Prostate gland (tissue), 2 donors: ENCODE measurements at regions not wholly inside any gene's neighbourhood (a gene's known extent, or its start where the extent isn't known, plus 50 kb on each side); places are given as distances from the start of the nearest gene placed in this dataset.

Experiments
- DNase-seq: peaks from one replicate; pipeline ENCODE4 v3.0.0-alpha.2; 2019; ENCODE audit warnings: low spot score
- H3K27ac ChIP-seq, 2 donors: fragments of 200-600 bp; sonication (generic); 2 replicates each; pipeline ENCODE4 v1.5.1; 2017 to 2019
- H3K27me3 ChIP-seq: fragments of 200-600 bp; sonication (generic); replicated peaks from 2 replicates; pipeline ENCODE4 v1.5.1; 2019; ENCODE audit not compliant: insufficient read depth
- H3K36me3 ChIP-seq, 2 donors: fragments of 200-600 bp; sonication (generic); 1 replicate in 1 of 2; 2 replicates in 1 of 2; pipeline versions ENCODE4 v1.5.1 to v1.8.1; 2017 to 2019
- H3K4me1 ChIP-seq: fragments of 200-600 bp; sonication (generic); replicated peaks from 2 replicates; pipeline ENCODE4 v1.5.1; 2019
- H3K4me3 ChIP-seq, 2 donors: fragments of 200-600 bp; sonication (generic); 2 replicates each; pipeline ENCODE4 v1.5.1; 2017 to 2019
- H3K9me3 ChIP-seq: fragments of 200-600 bp; sonication (generic); 2 replicates; pipeline ENCODE4 v1.5.1; 2017
- POLR2A ChIP-seq: fragments of 450-650 bp; IDR thresholded peaks from one replicate; pipeline ENCODE4 v1.6.1; 2016; ENCODE audit warnings: antibody characterized with exemption, mild to moderate bottlenecking
- POLR2AphosphoS5 ChIP-seq: sonication (generic); formaldehyde crosslinking; IDR thresholded peaks from one replicate; pipeline ENCODE4 v1.6.1; 2017; ENCODE audit warnings: antibody characterized with exemption
- WGBS: methylation state at CpG from one replicate; pipeline ENCODE4 v1.1.5; 2018; 5-methylcytosine and 5-hydroxymethylcytosine counted together
- intact Hi-C: fragments of 100-400 bp; cut with DNase I; formaldehyde crosslinking; loops from one replicate; pipeline ENCODE4 v1.14.2; 2022
- TF ChIP-seq, protein P1 (sequence below), 4 experiments: fragments of 200-600 bp in 2 of 4; fragments of 450-650 bp in 2 of 4; sonication (generic) in 2 of 4; IDR thresholded peaks; 1 replicate in 3 of 4; 2 replicates in 1 of 4; pipeline ENCODE4 v1.5.1; 2016 to 2019; ENCODE audit warnings: antibody characterized with exemption in 4 of 4, mild to moderate bottlenecking in 2 of 4, moderate library complexity in 2 of 4

- peak overlapping the region; percentile 61 to 75 for H3K27ac ChIP-seq
- H3K36me3 ChIP-seq = no peaks in the 10 kb centered on the region
- H3K27me3 ChIP-seq = no peaks in the 10 kb centered on the region
- 56% methylated on average over 14 of the region's 14 CpGs for WGBS
- no peaks in the 10 kb centered on the region for H3K9me3 ChIP-seq
- TF ChIP-seq, protein P1, sequence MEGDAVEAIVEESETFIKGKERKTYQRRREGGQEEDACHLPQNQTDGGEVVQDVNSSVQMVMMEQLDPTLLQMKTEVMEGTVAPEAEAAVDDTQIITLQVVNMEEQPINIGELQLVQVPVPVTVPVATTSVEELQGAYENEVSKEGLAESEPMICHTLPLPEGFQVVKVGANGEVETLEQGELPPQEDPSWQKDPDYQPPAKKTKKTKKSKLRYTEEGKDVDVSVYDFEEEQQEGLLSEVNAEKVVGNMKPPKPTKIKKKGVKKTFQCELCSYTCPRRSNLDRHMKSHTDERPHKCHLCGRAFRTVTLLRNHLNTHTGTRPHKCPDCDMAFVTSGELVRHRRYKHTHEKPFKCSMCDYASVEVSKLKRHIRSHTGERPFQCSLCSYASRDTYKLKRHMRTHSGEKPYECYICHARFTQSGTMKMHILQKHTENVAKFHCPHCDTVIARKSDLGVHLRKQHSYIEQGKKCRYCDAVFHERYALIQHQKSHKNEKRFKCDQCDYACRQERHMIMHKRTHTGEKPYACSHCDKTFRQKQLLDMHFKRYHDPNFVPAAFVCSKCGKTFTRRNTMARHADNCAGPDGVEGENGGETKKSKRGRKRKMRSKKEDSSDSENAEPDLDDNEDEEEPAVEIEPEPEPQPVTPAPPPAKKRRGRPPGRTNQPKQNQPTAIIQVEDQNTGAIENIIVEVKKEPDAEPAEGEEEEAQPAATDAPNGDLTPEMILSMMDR (IDR thresholded peaks at IDR 0.05) = no peak
- TF ChIP-seq POLR2AphosphoS5 = peak; percentile 44
- H3K4me1 ChIP-seq = no peaks in the 10 kb centered on the region
- H3K4me3 ChIP-seq = no peak overlapping the region
- DNase-seq = no peak
- intact Hi-C loops = loop anchor here (2.0 kb wide), 1 partner anchor 31 kb away; no protein-coding TSS in a partner anchor
These were observed 125.1 kb downstream of the SNX5 start for GRCh38 chr20:17843246-17844132.

GRCh38 chr20:17841751-17842215, 126.8 kb downstream of the SNX5 start:
- H3K4me1 ChIP-seq = no peaks in the 10 kb centered on the region
- no peaks in the 10 kb centered on the region for H3K36me3 ChIP-seq
- 44% methylated on average over 13 of the region's 13 CpGs for WGBS
- intact Hi-C loops = loop anchor here (2.0 kb wide), 1 partner anchor 33 kb away; no protein-coding TSS in a partner anchor
- no peaks in the 10 kb centered on the region for H3K27me3 ChIP-seq
- DNase-seq = no peak
- TF ChIP-seq POLR2A (no peak), POLR2AphosphoS5 (no peak)
- TF ChIP-seq, protein P1 (IDR thresholded peaks at IDR 0.05) = no peak
- H3K27ac ChIP-seq = peak overlapping the region; percentile 39 to 75
- no peak overlapping the region for H3K4me3 ChIP-seq
- H3K9me3 ChIP-seq = no peaks in the 10 kb centered on the region

DNA sequence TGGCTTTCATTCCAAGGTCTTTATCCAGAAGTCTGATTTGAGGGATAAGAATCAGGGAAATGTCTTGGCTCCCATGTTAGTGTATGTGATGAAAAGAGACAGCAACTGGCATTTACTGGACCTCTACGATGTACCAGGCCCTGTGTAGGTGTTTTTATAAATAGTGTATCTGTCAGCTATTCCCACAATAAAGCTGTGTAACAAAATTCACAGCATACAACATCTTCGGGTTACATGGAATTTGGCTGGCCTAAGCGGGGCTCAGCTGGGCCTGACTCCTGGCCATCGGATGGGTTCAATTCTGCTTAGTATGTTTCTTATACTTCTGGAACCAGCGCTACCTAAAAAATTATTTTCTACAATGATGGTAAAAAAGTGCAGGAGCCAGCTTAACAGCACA, 128.2 kb downstream of the SNX5 start:
- no peaks in the 10 kb centered on the region for H3K27me3 ChIP-seq
- no peak overlapping the region for H3K27ac ChIP-seq
- no peaks in the 10 kb centered on the region for H3K9me3 ChIP-seq
- DNase-seq = no peak
- TF ChIP-seq POLR2A (no peak), POLR2AphosphoS5 (no peak)
- TF ChIP-seq, protein P1 (IDR thresholded peaks at IDR 0.05) = no peak
- no peaks in the 10 kb centered on the region for H3K4me1 ChIP-seq
- intact Hi-C loops = no loop called here
- 89% methylated on average over 5 of the region's 5 CpGs for WGBS
- no peak overlapping the region for H3K4me3 ChIP-seq
- no peaks in the 10 kb centered on the region for H3K36me3 ChIP-seq

GRCh38 chr20:17838921-17839320, 129.7 kb downstream of the SNX5 start:
- no peak for DNase-seq
- no peaks in the 10 kb centered on the region for H3K4me1 ChIP-seq
- H3K27me3 ChIP-seq = no peaks in the 10 kb centered on the region
- no peaks in the 10 kb centered on the region for H3K9me3 ChIP-seq
- TF ChIP-seq POLR2A (no peak), POLR2AphosphoS5 (no peak)
- TF ChIP-seq, protein P1 (IDR thresholded peaks at IDR 0.05) = no peak
- 82% methylated on average over 4 of the region's 4 CpGs for WGBS
- H3K27ac ChIP-seq = no peak overlapping the region
- intact Hi-C loops = no loop called here
- no peaks in the 10 kb centered on the region for H3K36me3 ChIP-seq
- no peak overlapping the region for H3K4me3 ChIP-seq

- Histone ChIP-seq H3K27ac (no peak overlapping the region), H3K9me3 (no peaks in the 10 kb centered on the region), H3K4me1 (no peaks in the 10 kb centered on the region), H3K27me3 (no peaks in the 10 kb centered on the region), H3K4me3 (no peak overlapping the region), H3K36me3 (no peaks in the 10 kb centered on the region)
- no peak for TF ChIP-seq POLR2A
- TF ChIP-seq, protein P1 (IDR thresholded peaks at IDR 0.05) = no peak
- TF ChIP-seq POLR2AphosphoS5 = no peak
- WGBS = 72% methylated on average over 3 of the region's 3 CpGs
- intact Hi-C loops = no loop called here
- DNase-seq = no peak
These were observed 131.4 kb downstream of the SNX5 start for GRCh38 chr20:17837179-17837578.
